GM18511 (cell line): ENCODE measurements at regions not wholly inside any gene's neighbourhood (a gene's known extent, or its start where the extent isn't known, plus 50 kb on each side); places are given as distances from the start of the nearest gene placed in this dataset.
"Not testable (repeated sequence)": the region's sequence is repeated elsewhere in the genome, so short reads cannot be mapped to it uniquely, and the experiment has no call there.

Experiments used
- ATAC-seq: cut with Tn5 transposase; IDR thresholded peaks from one replicate; pipeline ENCODE4 v1.9.1; 2021; ENCODE audit warnings: mild to moderate bottlenecking, moderate library complexity; ENCODE audit not compliant: unreplicated experiment

DNA sequence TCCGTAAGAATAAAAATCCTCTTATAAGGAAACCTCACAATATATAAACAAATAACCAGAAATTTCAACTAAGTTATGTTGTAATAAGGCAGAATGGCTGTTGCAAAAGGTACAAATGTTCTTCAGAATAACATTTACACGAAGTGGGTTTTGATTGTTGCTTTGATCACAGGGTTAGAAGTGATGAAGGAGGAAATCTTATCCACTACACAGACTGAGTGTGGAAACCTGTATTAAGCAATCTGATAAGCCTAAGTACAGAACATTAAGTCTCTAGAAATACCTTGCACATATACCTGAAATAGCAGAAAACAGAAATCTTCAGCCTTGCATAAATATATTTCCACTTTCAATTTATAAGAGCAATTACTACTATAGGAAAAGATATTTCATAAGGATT is 251.9 kb downstream of the ETV1 start:
- no peak for ATAC-seq

DNA sequence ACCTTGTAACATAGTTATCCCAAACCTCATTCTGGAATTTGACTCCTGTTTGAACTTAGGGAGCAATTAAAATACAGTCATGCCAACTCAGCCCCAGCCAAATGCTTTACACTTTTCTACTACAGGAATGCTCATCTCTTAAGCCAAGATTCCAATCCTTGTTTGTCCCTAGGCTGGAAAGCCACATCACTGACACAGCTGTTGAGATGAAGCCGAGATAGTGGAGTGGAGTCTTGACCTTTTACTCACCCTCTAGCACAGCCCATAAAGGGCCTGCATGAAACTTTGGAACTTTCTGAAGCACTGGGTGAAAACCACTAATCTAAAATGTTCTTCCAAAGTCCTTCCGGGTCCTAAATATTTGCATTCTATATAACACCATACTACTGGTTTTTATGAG is 247.3 kb downstream of the ETV1 start:
- no peak for ATAC-seq

- ATAC-seq = no peak
These were observed 246.7 kb downstream of the ETV1 start for GRCh38 chr7:13742811-13743210.

DNA sequence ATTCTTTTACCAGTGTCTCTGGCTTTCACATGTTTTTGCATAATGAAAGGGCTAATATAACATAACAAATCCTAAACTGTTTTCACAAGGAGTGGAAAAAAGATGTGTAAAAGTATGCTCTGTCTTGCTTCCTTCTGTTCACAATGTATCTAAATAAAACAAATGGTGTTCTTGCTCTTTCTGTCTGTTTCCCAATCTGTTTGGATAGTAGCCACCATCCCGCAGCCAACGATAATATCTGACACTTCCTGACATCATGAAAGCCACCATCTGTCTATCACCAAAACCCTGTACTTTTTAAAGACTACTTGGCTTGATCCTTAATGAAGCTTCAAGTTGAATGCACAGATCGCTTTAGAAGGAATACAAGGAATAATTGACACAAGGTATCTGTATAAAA is 246.2 kb downstream of the ETV1 start:
- ATAC-seq = no peak

- no peak for ATAC-seq
These were observed 243.9 kb downstream of the ETV1 start for GRCh38 chr7:13745530-13745929.

- no peak for ATAC-seq
These were observed 240.5 kb downstream of the ETV1 start for GRCh38 chr7:13748998-13749397.

- no peak for ATAC-seq
These were observed 239.8 kb downstream of the ETV1 start for GRCh38 chr7:13749636-13750035.

- no peak for ATAC-seq
These were observed 237.7 kb downstream of the ETV1 start for GRCh38 chr7:13751766-13752165.

GRCh38 chr7:13757841-13758240 is 231.6 kb downstream of the ETV1 start:
- no peak for ATAC-seq

- not testable (repeated sequence) for ATAC-seq
These were observed 223.6 kb downstream of the ETV1 start for GRCh38 chr7:13765853-13766252.

DNA sequence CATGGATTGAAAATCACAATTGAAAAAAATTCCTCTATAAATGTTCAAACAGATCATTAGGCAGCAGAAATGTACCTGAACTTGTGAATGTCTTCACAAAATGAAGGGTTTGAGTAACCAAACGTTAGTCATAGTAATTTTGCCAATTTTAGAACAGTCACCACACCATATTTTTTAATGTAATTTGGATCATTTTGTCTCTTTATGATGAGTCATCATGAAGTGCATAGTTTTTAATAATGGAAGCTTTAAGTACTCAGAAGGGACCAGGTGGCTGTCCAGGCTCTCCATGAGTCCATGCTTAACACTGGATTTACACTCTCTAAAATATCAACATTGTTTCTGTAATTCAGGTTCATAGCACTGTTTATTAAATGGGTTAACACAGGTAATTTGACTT is 219.2 kb downstream of the ETV1 start:
- no peak for ATAC-seq

DNA sequence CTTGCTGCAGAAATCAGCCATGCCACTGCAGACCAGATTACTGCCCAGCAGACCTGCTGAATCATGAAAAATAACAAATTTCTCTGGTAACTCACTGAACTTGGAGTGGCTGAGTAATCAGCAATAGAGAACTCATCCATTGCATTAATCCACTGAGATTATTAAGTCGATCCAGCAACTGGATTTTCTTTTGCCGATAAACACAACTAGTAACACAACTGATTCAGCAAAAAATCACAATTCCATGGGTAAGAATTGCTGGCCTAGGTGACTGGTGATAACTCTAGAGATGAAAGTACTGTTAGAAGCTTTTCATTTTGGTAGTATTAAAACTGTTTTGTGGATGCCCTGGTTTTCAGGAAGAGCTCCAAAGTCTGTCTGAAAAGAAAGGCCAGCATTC is 214.5 kb downstream of the ETV1 start:
- no peak for ATAC-seq

- ATAC-seq = no peak
These were observed 212.2 kb downstream of the ETV1 start for GRCh38 chr7:13777242-13777641.

GRCh38 chr7:13778967-13779366 is 210.5 kb downstream of the ETV1 start:
- ATAC-seq = no peak

- no peak for ATAC-seq
These were observed 198.9 kb downstream of the ETV1 start for GRCh38 chr7:13790611-13791010.

DNA sequence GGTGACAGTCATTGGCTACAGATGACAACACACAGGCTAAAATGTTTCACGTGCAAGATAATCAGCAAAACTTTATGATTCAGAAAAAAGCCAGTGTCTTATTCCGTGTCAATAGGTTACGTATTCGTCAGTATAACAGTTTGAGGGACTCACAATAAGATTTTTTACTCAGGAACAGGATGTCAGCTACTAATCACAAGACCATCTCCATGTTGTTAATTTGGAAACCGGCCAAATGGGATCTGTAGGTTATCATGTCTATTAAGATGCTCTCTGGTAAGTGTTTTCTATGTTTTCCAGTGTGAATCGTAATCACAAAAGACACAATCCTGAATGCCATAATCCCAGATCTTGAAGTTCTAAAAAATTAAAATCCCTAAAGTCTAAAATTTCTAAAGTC is 197.3 kb downstream of the ETV1 start:
- ATAC-seq = no peak

- no peak for ATAC-seq
These were observed 195.5 kb downstream of the ETV1 start for GRCh38 chr7:13793926-13794325.

GRCh38 chr7:13794581-13794980 is 194.9 kb downstream of the ETV1 start:
- ATAC-seq = no peak

- ATAC-seq = no peak
These were observed 191.9 kb downstream of the ETV1 start for GRCh38 chr7:13797545-13797944.

- no peak for ATAC-seq
These were observed 188.6 kb downstream of the ETV1 start for GRCh38 chr7:13800694-13801448.

DNA sequence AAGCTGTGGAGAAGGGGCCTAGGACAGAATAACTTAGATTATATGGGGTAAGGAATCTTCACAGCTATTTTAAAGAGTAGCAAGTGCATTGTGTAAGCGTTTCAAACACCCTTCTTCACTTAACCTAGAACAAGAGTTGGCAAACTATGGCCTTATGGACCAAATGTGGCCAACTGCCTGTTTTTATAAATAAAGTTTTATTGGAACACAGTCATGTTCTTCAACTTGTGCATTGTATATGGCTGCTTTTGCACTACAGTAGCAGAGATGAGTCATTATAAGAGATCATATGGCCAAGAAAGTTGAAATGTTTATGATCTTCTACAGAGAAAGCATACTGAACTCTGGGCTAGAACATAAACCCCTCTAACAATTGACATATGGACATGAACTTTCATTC is 187.8 kb downstream of the ETV1 start:
- no peak for ATAC-seq

- no peak for ATAC-seq
These were observed 186.8 kb downstream of the ETV1 start for GRCh38 chr7:13802651-13803050.

DNA sequence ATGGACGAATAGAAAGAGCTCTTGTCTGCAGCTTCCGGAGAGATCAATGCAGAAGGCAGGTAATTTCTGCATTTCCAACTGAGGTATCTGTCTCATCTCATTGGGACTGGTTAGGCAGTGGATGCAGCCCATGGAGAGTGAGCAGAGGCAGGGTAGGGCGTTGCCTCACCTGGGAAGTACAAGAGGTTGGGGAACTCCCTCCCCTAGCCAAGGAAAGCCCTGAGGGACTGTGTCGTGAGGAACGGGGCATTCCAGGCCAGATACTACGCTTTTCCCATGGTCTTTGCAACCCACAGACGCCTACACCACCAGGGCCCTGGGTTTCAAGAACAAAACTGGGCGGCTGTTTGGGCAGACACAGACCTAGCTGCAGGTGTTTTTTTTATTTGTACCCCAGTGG is 186.3 kb downstream of the ETV1 start:
- no peak for ATAC-seq
